GM13977 (cell line): ENCODE measurements at regions not wholly inside any gene's neighbourhood (a gene's known extent, or its start where the extent isn't known, plus 50 kb on each side); places are given as distances from the start of the nearest gene placed in this dataset.
"Not testable (repeated sequence)": the region's sequence is repeated elsewhere in the genome, so short reads cannot be mapped to it uniquely, and the experiment has no call there.

Experiments used
- DNase-seq: peaks from one replicate; pipeline ENCODE4 v3.0.0; 2012; ENCODE audit warnings: low spot score
- CTCF ChIP-seq: IDR thresholded peaks from 2 replicates; pipeline ENCODE4 v1.5.1; 2012; ENCODE audit warnings: mild to moderate bottlenecking, control low read depth; ENCODE audit not compliant: insufficient read depth; ENCODE audit errors: extremely low read depth, missing control alignments
- in situ Hi-C: fragments of 300-500 bp; cut with MboI; formaldehyde crosslinking; loops from one replicate; pipeline ENCODE4 v1.12.0; 2022; ENCODE audit warnings: low sequenced_read_pairs, low pct_unique_long_range_greater_than_20kb, mixed read lengths, inconsistent platforms; ENCODE audit not compliant: unreplicated experiment

- DNase-seq, in situ Hi-C loops: not testable (repeated sequence)
These were observed 72.5 kb upstream of the CCNY start for GRCh38 chr10:35263827-35264226.

DNA sequence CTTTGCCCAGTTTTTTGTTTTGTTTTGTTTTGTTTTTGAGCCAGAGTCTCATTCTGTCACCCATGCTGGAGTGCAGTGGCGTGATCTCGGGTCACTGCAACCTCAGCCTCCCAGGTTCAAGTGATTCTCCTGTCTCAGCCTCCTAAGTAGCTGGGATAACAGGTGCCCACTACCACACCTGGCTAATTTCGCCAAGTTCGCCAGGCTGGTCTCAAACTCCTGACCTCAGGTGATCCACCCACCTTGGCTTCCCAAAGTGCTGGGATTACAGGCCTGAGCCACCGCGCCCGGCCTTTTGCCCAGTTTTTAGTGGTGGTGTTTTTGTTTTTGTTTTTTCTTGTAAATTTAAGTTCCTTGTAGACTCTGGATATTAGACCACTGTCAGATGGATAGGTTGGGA, 71.7 kb upstream of the CCNY start:
- in situ Hi-C loops, DNase-seq: not testable (repeated sequence)

DNA sequence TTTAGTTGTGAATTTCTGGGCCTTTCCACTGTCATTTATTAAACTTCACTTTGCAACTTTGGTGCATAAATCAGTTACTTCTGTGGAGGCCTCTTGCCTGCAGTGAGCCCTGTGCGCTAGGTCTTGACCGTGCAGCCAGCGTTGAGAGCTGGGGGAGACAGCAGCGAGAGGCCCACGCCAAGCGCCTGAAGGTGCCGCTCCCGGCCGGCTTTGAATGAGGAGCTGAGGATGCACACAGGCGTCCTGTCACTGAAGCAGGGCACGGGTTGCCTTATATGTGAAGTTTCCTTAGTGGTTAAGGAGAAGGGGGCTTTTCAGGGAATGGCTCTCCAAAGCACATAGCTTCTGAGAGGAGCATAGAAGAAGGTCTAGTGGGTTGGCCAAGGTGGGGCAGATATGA, 70.9 kb upstream of the CCNY start:
- no peak for TF ChIP-seq CTCF
- in situ Hi-C loops = no loop called here
- DNase-seq = no peak

DNA sequence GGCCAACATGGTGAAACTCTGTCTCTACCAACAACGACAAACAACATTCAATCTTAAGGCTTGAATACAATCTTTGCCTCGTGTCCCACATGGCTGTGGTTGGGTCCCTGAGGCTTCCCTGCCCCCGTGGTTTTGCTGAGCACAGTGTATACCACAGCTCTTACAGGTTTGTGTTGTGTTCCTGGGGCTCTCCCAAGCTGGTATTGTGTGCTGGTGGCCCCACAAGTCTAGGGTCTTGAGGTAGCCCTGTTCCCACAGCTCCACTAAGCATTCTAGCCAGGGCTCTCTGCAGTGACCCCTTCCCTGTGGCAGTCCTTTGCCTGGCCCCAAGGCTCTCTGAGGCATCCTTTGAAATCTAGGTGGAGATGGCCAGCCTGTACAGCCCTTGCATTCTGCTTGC, 68.0 kb upstream of the CCNY start:
- TF ChIP-seq CTCF = no peak
- DNase-seq = no peak

GRCh38 chr10:35268791-35269257, 67.5 kb upstream of the CCNY start:
- in situ Hi-C loops = no loop called here
- no peak for TF ChIP-seq CTCF
- no peak for DNase-seq

More for the DNA sequence above, 68.0 kb upstream of the CCNY start:
- in situ Hi-C loops = no loop called here

DNA sequence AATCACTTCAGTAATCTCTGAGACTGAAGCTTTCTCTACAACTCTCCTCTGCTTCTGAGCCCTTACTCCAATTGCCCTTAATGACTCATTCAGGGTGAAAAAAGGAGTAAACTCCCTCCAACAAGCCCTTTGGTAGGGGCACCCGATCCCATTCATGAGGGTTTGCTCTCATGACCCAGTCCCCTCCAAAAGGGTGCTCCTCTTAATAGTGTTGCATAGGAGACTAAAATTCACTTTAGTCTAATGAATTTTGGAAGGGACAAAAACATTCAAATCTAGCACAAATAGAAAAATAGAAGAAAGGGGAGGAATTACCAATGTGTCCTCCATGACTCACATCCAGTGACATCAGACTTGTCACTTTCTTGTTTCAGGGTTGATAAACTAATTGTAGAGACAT, 66.2 kb upstream of the CCNY start:
- DNase-seq = no peak
- no peak for TF ChIP-seq CTCF
- in situ Hi-C loops = no loop called here

DNA sequence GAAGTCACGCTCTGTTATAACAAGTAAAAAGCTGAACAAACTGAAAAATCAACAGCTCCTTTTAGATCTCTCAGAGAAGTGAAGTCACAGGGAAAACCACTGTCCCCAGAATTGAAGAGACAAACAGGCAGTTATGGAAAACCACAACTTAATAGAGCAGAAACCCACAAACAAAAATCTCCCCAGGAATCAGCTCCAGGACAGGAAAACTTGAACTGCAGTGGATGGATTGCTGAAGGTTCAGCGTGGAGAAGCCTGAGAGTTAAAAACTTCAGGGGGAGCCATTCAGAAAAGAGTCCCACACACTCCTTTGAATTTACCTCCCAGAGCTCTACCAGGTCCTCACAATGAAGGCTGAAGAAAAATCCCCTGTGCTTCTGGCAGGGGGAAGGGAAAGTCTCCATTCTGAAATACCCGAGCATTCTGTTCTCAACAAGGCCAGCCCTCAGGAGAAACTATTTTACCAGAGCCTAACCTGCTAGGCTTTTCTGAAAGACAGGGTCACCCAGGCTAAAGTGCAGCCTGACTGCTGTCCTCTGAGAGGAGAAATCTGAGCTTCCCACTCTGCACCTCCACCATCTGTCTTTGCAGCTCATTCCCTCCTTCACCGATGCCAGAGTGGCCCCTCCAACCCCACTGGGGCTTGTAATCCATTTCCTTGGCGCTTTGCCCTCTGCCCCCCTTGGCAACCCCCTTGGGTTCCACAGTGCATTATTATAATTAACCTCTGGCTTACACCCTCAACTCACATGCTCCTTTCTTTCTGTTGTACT, 65.0 kb upstream of the CCNY start:
- in situ Hi-C loops = no loop called here
- peak; percentile 31 for DNase-seq
- TF ChIP-seq CTCF = no peak

DNA sequence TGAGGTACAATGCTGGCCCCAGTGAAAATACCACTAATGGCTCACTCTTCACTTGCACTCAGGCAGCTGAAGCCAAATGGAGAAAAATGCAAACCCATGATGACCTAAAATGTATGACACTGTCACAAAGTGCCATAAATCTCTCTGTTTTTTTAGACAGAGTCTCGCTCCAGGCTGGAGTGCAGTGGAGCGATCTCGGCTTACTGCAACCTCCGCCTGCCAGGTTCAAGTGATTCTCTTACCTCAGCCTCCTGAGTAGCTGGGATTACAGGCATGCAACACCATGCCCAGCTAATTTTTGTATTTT, 64.5 kb upstream of the CCNY start:
- DNase-seq, in situ Hi-C loops: not testable (repeated sequence)

DNA sequence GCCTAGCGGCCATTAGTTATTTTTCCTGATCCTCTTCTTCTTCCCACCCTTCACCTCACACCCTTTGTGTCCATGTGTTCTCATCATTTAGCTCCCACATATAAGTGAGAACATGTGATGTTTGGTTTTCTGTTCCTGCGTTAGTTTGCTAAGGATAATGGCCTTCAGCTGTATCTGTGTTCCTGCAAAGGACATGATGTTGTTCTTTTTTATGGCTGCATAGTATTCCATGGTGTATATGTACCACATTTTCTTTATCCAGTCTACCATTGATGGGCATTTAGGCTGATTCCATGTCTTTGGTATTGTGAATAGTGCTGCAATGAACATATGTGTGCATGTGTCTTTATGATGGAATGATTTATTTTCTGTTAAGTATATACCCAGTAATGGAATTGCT, 63.9 kb upstream of the CCNY start:
- DNase-seq, in situ Hi-C loops: not testable (repeated sequence)

GRCh38 chr10:35273994-35274393, 62.3 kb upstream of the CCNY start:
- in situ Hi-C loops, DNase-seq: not testable (repeated sequence)
